ENCODE measurements at regions not wholly inside any gene's neighbourhood (a gene's known extent, or its start where the extent isn't known, plus 50 kb on each side); places are given as distances from the start of the nearest gene placed in this dataset.

DNA sequence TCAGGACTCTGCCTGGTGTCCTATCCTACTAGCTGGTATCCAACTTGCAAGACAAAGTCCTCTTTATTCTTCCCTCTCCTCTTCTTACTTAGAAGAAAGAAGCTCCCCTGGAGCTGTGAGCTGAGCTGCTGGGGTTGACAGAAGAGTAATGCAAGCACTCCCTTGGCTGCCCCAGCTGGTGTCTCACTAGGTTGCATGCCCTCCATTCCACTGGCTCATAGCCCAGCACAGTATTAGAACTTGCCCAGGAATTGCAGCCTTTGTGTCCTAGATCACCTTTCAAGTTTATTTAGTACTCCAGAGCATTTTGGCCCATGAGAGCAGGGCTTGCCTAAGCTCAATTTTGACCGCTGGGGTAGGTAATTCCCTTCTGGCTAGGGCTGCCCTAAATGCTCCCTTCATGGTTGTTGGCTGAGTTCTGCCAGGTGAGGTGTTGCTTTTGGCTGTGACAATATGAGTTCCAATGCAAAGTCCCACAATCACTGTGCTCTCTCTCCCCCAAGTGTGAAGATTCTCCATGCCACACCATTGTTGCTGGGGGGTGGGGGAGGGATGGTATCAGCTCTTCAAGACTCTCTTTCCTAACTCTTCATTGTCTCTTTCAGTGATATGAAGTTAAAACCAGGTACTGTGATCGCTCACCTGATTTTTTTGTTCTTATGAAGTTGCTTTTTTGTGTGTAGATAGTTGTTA lies 317.4 kb upstream of the DDHD1 start:
- Histone ChIP-seq H3K9me2 (ENCODE audit: insufficient read depth) (no peaks in the 10 kb centered on the region), H3K4me3 (no peak overlapping the region), H3K36me3 (ENCODE audit: low read depth) (no peaks in the 10 kb centered on the region), H4K20me1 (ENCODE audit: insufficient read depth) (no peaks in the 10 kb centered on the region), H3K27me3 (ENCODE audit: insufficient read depth, low read depth) (no peaks in the 10 kb centered on the region), H3K9me3 (ENCODE audit: insufficient read depth, low read depth) (no peaks in the 10 kb centered on the region), H3K79me2 (ENCODE audit: low read depth) (no peaks in the 10 kb centered on the region), H3K27ac (no peak overlapping the region), H3K4me2 (no peak overlapping the region), H2AFZ (no peak overlapping the region), H3F3A (ENCODE audit: insufficient read depth, low read depth) (no peaks in the 10 kb centered on the region), H3K4me1 (replicated peaks; ENCODE audit: insufficient read depth) (no peaks in the 10 kb centered on the region)
- intact Hi-C loops (cut with micrococcal nuclease; ENCODE audit: unreplicated experiment) = no loop called here
- ChIA-PET CTCF (no interaction called here), POLR2A (ENCODE audit: unreplicated experiment) (no interaction called here)
- BruUV-seq (replicated peaks) = no TSS peak
- TF ChIP-seq CTCF (conservative IDR thresholded peaks at IDR 0.05) = no peak
- DNase-seq = peak in 1 of 2 experiments; percentile 6

DNA sequence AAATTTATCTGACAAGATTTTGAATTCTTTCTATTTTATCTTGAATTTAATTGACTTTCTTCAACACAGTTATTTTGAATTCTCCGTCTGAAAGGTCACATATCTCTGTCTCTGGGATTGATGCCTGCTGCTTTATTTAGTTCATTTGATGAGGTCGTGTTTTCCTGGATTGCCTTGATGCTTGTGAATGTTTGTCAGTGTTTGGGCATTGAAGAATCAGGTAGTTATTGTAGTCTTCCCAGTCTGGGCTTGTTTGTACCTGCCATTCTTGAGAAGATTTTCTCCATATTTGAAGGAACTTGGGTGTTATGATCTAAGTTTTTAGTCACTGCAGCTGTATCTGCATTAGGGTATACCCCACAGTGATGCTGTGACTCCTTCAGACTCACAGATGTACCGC lies 315.8 kb upstream of the DDHD1 start:
- Histone ChIP-seq H2AFZ (no peak overlapping the region), H3K4me1 (replicated peaks; ENCODE audit: insufficient read depth) (no peaks in the 10 kb centered on the region), H4K20me1 (ENCODE audit: insufficient read depth) (no peaks in the 10 kb centered on the region), H3K27ac (no peak overlapping the region), H3K4me3 (no peak overlapping the region), H3K79me2 (ENCODE audit: low read depth) (no peaks in the 10 kb centered on the region), H3F3A (ENCODE audit: insufficient read depth, low read depth) (no peaks in the 10 kb centered on the region), H3K4me2 (no peak overlapping the region), H3K36me3 (ENCODE audit: low read depth) (no peaks in the 10 kb centered on the region), H3K9me3 (ENCODE audit: insufficient read depth, low read depth) (no peaks in the 10 kb centered on the region), H3K27me3 (ENCODE audit: insufficient read depth, low read depth) (no peaks in the 10 kb centered on the region), H3K9me2 (ENCODE audit: insufficient read depth) (no peaks in the 10 kb centered on the region)
- CTCF ChIA-PET = no interaction called here
- POLR2A ChIA-PET (ENCODE audit: unreplicated experiment) = no interaction called here
- no peak for TF ChIP-seq EZH2 (IDR thresholded peaks at IDR 0.05; ENCODE audit: low read depth)
- TF ChIP-seq CTCF (conservative IDR thresholded peaks at IDR 0.05) = no peak
- intact Hi-C loops (cut with micrococcal nuclease; ENCODE audit: unreplicated experiment) = no loop called here
- BruUV-seq (replicated peaks) = no TSS peak
- no peak for DNase-seq

- ChIA-PET POLR2A (ENCODE audit: unreplicated experiment) (no interaction called here), CTCF (no interaction called here)
- DNase-seq = no peak
- intact Hi-C loops (cut with micrococcal nuclease; ENCODE audit: unreplicated experiment) = no loop called here
- Histone ChIP-seq H3K27ac (no peak overlapping the region), H2AFZ (no peak overlapping the region), H3K4me1 (replicated peaks; ENCODE audit: insufficient read depth) (no peaks in the 10 kb centered on the region; the same call in 1 of the 2 replicates), H3K9me3 (ENCODE audit: insufficient read depth, low read depth) (no peaks in the 10 kb centered on the region), H3K79me2 (ENCODE audit: low read depth) (no peaks in the 10 kb centered on the region), H3K36me3 (ENCODE audit: low read depth) (no peaks in the 10 kb centered on the region), H3K27me3 (ENCODE audit: insufficient read depth, low read depth) (no peaks in the 10 kb centered on the region), H3K9me2 (ENCODE audit: insufficient read depth) (no peaks in the 10 kb centered on the region), H3K4me3 (no peak overlapping the region), H3K4me2 (no peak overlapping the region), H4K20me1 (ENCODE audit: insufficient read depth) (no peaks in the 10 kb centered on the region), H3F3A (ENCODE audit: insufficient read depth, low read depth) (peaks cover 1% of the 10 kb centered on the region; the same call in 1 of the 2 replicates)
- TF ChIP-seq CTCF (conservative IDR thresholded peaks at IDR 0.05) (no peak), EZH2 (IDR thresholded peaks at IDR 0.05; ENCODE audit: low read depth) (no peak)
- no TSS peak for BruUV-seq (replicated peaks)
Measured at GRCh38 chr14:53464376-53464775, 311.3 kb upstream of the DDHD1 start.
